B cell (primary cell): ENCODE measurements at regions not wholly inside any gene's neighbourhood (a gene's known extent, or its start where the extent isn't known, plus 50 kb on each side); places are given as distances from the start of the nearest gene placed in this dataset.

Source experiments
- ATAC-seq: fragments of 200-7000 bp; cut with Tn5 transposase; one replicate; pipeline ENCODE4 v1.10.0; 2021; ENCODE audit warnings: low read depth, mild to moderate bottlenecking, moderate number of reproducible peaks, moderate library complexity
- CTCF ChIA-PET: fragments of 350-600 bp; sonication (Branson Sonifier 250); formaldehyde crosslinking; loops from one replicate; lab custom pipeline; 2021; ENCODE audit warnings: antibody characterized with exemption, inconsistent platforms; lab: Charles Lee
- POLR2A ChIA-PET: fragments of 350-600 bp; sonication (Branson Sonifier 250); formaldehyde crosslinking; loops from one replicate; lab custom pipeline; 2021; ENCODE audit warnings: antibody characterized with exemption; lab: Charles Lee
- DNase-seq: peaks from one replicate; pipeline ENCODE4 v3.0.0; 2013
- H2AFZ ChIP-seq: 2 replicates; pipeline ENCODE4 v1.6.1; 2012; ENCODE audit warnings: mild to moderate bottlenecking, low read depth, low read length; ENCODE audit not compliant: insufficient read depth, poor library complexity, severe bottlenecking
- H3K27ac ChIP-seq, 2 donors: 1 replicate in 1 of 2; 2 replicates in 1 of 2; pipeline ENCODE4 v1.5.1; 2012 to 2013; ENCODE audit warnings: low read length in 2 of 2, mild to moderate bottlenecking in 2 of 2, moderate library complexity in 1 of 2
- H3K27me3 ChIP-seq, 4 experiments: fragments of 200-600 bp in 1 of 4; sonication (generic) in 1 of 4; replicated peaks in 1 of 4; 1 replicate in 2 of 4; 2 replicates in 2 of 4; pipeline versions ENCODE4 v1.6.1 to v1.7.0; 2013 to 2016; ENCODE audit warnings: low read length in 3 of 4, mild to moderate bottlenecking in 2 of 4, mixed read lengths in 1 of 4, moderate library complexity in 1 of 4; ENCODE audit not compliant: insufficient read depth in 4 of 4, control insufficient read depth in 3 of 4; ENCODE audit errors: control extremely low read depth in 1 of 4
- H3K36me3 ChIP-seq, 2 experiments: replicated peaks in 1 of 2; 1 replicate in 1 of 2; 2 replicates in 1 of 2; pipeline versions ENCODE4 v1.6.1 to v1.7.1; 2013; ENCODE audit warnings: low read length in 1 of 2; ENCODE audit not compliant: insufficient read depth in 2 of 2, control insufficient read depth in 1 of 2; ENCODE audit errors: control extremely low read depth in 1 of 2, extremely low read depth in 1 of 2
- H3K4me1 ChIP-seq, 2 donors: fragments of 200-600 bp in 1 of 2; sonication (generic) in 1 of 2; 1 replicate in 1 of 2; 2 replicates in 1 of 2; pipeline versions ENCODE4 v1.5.1 to v1.6.1; 2013 to 2017; ENCODE audit warnings: low read length in 2 of 2; ENCODE audit not compliant: control insufficient read depth in 2 of 2, insufficient read depth in 2 of 2
- H3K4me2 ChIP-seq: replicated peaks from 2 replicates; pipeline ENCODE3; 2012; ENCODE audit warnings: mild to moderate bottlenecking, low read depth, low read length; ENCODE audit not compliant: poor library complexity, severe bottlenecking
- H3K4me3 ChIP-seq, 5 experiments: fragments of 200-600 bp in 1 of 5; sonication (generic) in 1 of 5; 1 replicate in 3 of 5; 2 replicates in 2 of 5; pipeline versions ENCODE4 v1.5.1 to v1.7.0; 2011 to 2016; ENCODE audit warnings: low read length in 4 of 5, mild to moderate bottlenecking in 4 of 5, low read depth in 2 of 5, control low read depth in 1 of 5, moderate library complexity in 1 of 5; ENCODE audit not compliant: insufficient read depth in 1 of 5; ENCODE audit errors: control extremely low read depth in 1 of 5, extremely low read depth in 1 of 5
- H3K79me2 ChIP-seq: fragments of 200-600 bp; sonication (generic); one replicate; pipeline ENCODE4 v1.6.0; 2016; ENCODE audit warnings: low read length; ENCODE audit not compliant: control insufficient read depth, insufficient read depth
- H3K9ac ChIP-seq: fragments of 200-600 bp; sonication (generic); 2 replicates; pipeline ENCODE4 v1.6.1; 2017; ENCODE audit warnings: mild to moderate bottlenecking, low read length, moderate library complexity
- H3K9me3 ChIP-seq, 3 donors: one replicate each; pipeline versions ENCODE4 v1.6.1 to v1.7.1; 2013; ENCODE audit warnings: low read length in 2 of 3; ENCODE audit not compliant: control insufficient read depth in 2 of 3, insufficient read depth in 1 of 3; ENCODE audit errors: control extremely low read depth in 1 of 3
- H4K20me1 ChIP-seq: 2 replicates; pipeline ENCODE4 v1.6.0; 2012; ENCODE audit warnings: mild to moderate bottlenecking, low read length; ENCODE audit not compliant: insufficient read depth, control insufficient read depth, poor library complexity, severe bottlenecking
- H3K27ac Mint-ChIP-seq: one replicate; pipeline ENCODE4 v1.8.0; 2021; ENCODE audit warnings: mixed read lengths
- H3K27me3 Mint-ChIP-seq: one replicate; pipeline ENCODE4 v1.8.0; 2021; ENCODE audit warnings: mixed read lengths
- H3K4me1 Mint-ChIP-seq: one replicate; pipeline ENCODE4 v1.8.0; 2021; ENCODE audit warnings: mixed read lengths
- H3K4me3 Mint-ChIP-seq: one replicate; pipeline ENCODE4 v1.8.0; 2021; ENCODE audit warnings: mixed read lengths
- H3K9me3 Mint-ChIP-seq: one replicate; pipeline ENCODE4 v1.8.0; 2022; ENCODE audit warnings: mixed read lengths; ENCODE audit not compliant: insufficient read depth
- EZH2 ChIP-seq: IDR thresholded peaks from 2 replicates; pipeline ENCODE4 v1.6.1; 2012; ENCODE audit warnings: borderline replicate concordance, low read depth, mild to moderate bottlenecking, moderate library complexity, low read length; ENCODE audit not compliant: insufficient read depth, poor library complexity, severe bottlenecking
- WGBS: methylation state at CpG from one replicate; pipeline ENCODE4 v1.1.5; 2013; ENCODE audit warnings: missing lambda C conversion rate; ENCODE audit not compliant: insufficient coverage; 5-methylcytosine and 5-hydroxymethylcytosine counted together
- intact Hi-C: fragments of 100-400 bp; cut with micrococcal nuclease; formaldehyde crosslinking; loops from one replicate; pipeline ENCODE4 v1.10.0; 2022
- TF ChIP-seq, protein P1 (sequence below): fragments of 200-600 bp; IDR thresholded peaks from one replicate; pipeline ENCODE4 v1.8.0; 2022; ENCODE audit warnings: antibody characterized with exemption, mild to moderate bottlenecking

DNA sequence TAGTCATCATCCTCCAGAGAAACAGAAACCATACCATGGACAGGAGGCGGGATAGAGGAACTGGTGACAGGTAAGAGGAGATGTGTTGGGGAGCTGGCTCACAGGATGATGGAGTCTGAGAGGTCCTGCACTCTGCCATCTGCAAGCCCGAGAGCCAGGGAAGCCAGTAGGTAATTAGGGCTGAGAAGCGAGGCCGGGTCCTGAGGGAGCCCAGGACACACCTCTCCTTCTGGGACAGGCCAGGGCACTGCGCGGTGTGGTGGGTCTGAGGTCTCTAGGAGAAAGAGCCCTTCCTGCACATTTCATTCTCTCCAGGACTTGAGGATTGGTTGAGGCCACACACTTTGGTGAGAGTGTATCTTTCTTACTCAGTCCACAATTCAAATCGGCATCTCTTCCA, 415.5 kb downstream of the GLRX3 start:
- Histone ChIP-seq H4K20me1 (no peaks in the 10 kb centered on the region), H3K79me2 (no peaks in the 10 kb centered on the region), H3K4me2 (no peak overlapping the region), H3K4me3 (no peak overlapping the region), H2AFZ (no peak overlapping the region), H3K9ac (no peak overlapping the region), H3K27me3 (no peaks in the 10 kb centered on the region), H3K4me1 (no peaks in the 10 kb centered on the region), H3K27ac (no peak overlapping the region), H3K9me3 (peaks cover 0 to 16% (median 0%) of the 10 kb centered on the region in 3 donors), H3K36me3 (no peaks in the 10 kb centered on the region)
- no peak for TF ChIP-seq EZH2
- TF ChIP-seq, protein P1, sequence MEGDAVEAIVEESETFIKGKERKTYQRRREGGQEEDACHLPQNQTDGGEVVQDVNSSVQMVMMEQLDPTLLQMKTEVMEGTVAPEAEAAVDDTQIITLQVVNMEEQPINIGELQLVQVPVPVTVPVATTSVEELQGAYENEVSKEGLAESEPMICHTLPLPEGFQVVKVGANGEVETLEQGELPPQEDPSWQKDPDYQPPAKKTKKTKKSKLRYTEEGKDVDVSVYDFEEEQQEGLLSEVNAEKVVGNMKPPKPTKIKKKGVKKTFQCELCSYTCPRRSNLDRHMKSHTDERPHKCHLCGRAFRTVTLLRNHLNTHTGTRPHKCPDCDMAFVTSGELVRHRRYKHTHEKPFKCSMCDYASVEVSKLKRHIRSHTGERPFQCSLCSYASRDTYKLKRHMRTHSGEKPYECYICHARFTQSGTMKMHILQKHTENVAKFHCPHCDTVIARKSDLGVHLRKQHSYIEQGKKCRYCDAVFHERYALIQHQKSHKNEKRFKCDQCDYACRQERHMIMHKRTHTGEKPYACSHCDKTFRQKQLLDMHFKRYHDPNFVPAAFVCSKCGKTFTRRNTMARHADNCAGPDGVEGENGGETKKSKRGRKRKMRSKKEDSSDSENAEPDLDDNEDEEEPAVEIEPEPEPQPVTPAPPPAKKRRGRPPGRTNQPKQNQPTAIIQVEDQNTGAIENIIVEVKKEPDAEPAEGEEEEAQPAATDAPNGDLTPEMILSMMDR, result no peak
- no peaks in the 10 kb centered on the region for H3K4me1 Mint-ChIP-seq
- H3K27ac Mint-ChIP-seq, result no peak overlapping the region
- ATAC-seq (no peak), DNase-seq (no peak)
- CTCF ChIA-PET, result no interaction called here
- POLR2A ChIA-PET, result no interaction called here
- intact Hi-C loops, result no loop called here
- peaks cover 3% of the 10 kb centered on the region for H3K27me3 Mint-ChIP-seq
- H3K9me3 Mint-ChIP-seq, result no peaks in the 10 kb centered on the region
- 90% methylated on average over 4 of the region's 7 CpGs for WGBS
- no peak overlapping the region for H3K4me3 Mint-ChIP-seq

- H3K27me3 ChIP-seq, result no peaks in the 10 kb centered on the region
Observed at GRCh38 chr10:130553826-130554225, 417.6 kb downstream of the GLRX3 start.

More at GRCh38 chr10:130553826-130554225, 417.6 kb downstream of the GLRX3 start:
- Histone ChIP-seq H2AFZ (no peak overlapping the region), H3K9me3 (peaks cover 0 to 19% (median 0%) of the 10 kb centered on the region in 3 donors), H3K36me3 (no peaks in the 10 kb centered on the region), H3K4me3 (no peak overlapping the region), H3K9ac (no peak overlapping the region), H4K20me1 (no peaks in the 10 kb centered on the region), H3K4me2 (no peak overlapping the region), H3K79me2 (no peaks in the 10 kb centered on the region), H3K27ac (no peak overlapping the region), H3K4me1 (no peaks in the 10 kb centered on the region)
- Mint-ChIP-seq H3K27me3 (no peaks in the 10 kb centered on the region), H3K4me1 (no peaks in the 10 kb centered on the region), H3K9me3 (no peaks in the 10 kb centered on the region), H3K27ac (no peak overlapping the region), H3K4me3 (no peak overlapping the region)
- TF ChIP-seq, protein P1, result no peak
- no peak for TF ChIP-seq EZH2
- intact Hi-C loops, result no loop called here
- ChIA-PET POLR2A (no interaction called here), CTCF (no interaction called here)
- DNase-seq, result no peak
- WGBS, result 87% methylated on average over 7 of the region's 7 CpGs
- no peak for ATAC-seq
